NCI-H187 treated with DMSO at 0.1 percent for 48 hours (cell line): ENCODE measurements at regions not wholly inside any gene's neighbourhood (a gene's known extent, or its start where the extent isn't known, plus 50 kb on each side); places are given as distances from the start of the nearest gene placed in this dataset.

Experiments
- DNase-seq: peaks from one replicate; lab custom pipeline; 2025; lab: John Stamatoyannopoulos, UW

- DNase-seq = no peak
Observed at GRCh38 chr5:74094096-74094781, 468.2 kb downstream of the ARHGEF28 start.

- no peak for DNase-seq
Observed at GRCh38 chr5:74093561-74093960, 467.6 kb downstream of the ARHGEF28 start.

- DNase-seq = no peak
Observed at GRCh38 chr5:74092766-74093165, 466.8 kb downstream of the ARHGEF28 start.

GRCh38 chr5:74085782-74086181 lies 459.8 kb downstream of the ARHGEF28 start:
- peak; percentile 42 for DNase-seq

GRCh38 chr5:74085186-74085585 lies 459.2 kb downstream of the ARHGEF28 start:
- DNase-seq = no peak

- no peak for DNase-seq
Observed at GRCh38 chr5:74083096-74083791, 457.2 kb downstream of the ARHGEF28 start.

- no peak for DNase-seq
Observed at GRCh38 chr5:74082512-74083055, 456.6 kb downstream of the ARHGEF28 start.

GRCh38 chr5:74081126-74081525 lies 455.1 kb downstream of the ARHGEF28 start:
- no peak for DNase-seq

- no peak for DNase-seq
Observed at GRCh38 chr5:74079971-74080556, 454.1 kb downstream of the ARHGEF28 start.

GRCh38 chr5:74075501-74076484 lies 449.8 kb downstream of the ARHGEF28 start:
- no peak for DNase-seq

- no peak for DNase-seq
Observed at GRCh38 chr5:74074111-74074510, 448.1 kb downstream of the ARHGEF28 start.

GRCh38 chr5:74073257-74073656 lies 447.3 kb downstream of the ARHGEF28 start:
- no peak for DNase-seq

- no peak for DNase-seq
Observed at GRCh38 chr5:74072646-74073045, 446.6 kb downstream of the ARHGEF28 start.

- no peak for DNase-seq
Observed at GRCh38 chr5:74070766-74071165, 444.8 kb downstream of the ARHGEF28 start.

GRCh38 chr5:74069741-74070140 lies 443.7 kb downstream of the ARHGEF28 start:
- no peak for DNase-seq

GRCh38 chr5:74067748-74068541 lies 441.9 kb downstream of the ARHGEF28 start:
- DNase-seq = no peak

GRCh38 chr5:74064911-74065310 lies 438.9 kb downstream of the ARHGEF28 start:
- no peak for DNase-seq

GRCh38 chr5:74064225-74064624 lies 438.2 kb downstream of the ARHGEF28 start:
- no peak for DNase-seq

- DNase-seq = no peak
Observed at GRCh38 chr5:74063821-74064220, 437.8 kb downstream of the ARHGEF28 start.

- no peak for DNase-seq
Observed at GRCh38 chr5:74063346-74063745, 437.4 kb downstream of the ARHGEF28 start.

GRCh38 chr5:74061292-74061691 lies 435.3 kb downstream of the ARHGEF28 start:
- no peak for DNase-seq
